OCI-LY3 (cell line): ENCODE measurements at regions not wholly inside any gene's neighbourhood (a gene's known extent, or its start where the extent isn't known, plus 50 kb on each side); places are given as distances from the start of the nearest gene placed in this dataset.

Source experiments
- H2AFZ ChIP-seq: fragments of 200-600, 300-600 bp; shearing (Covaris generic); 2 replicates; pipeline ENCODE4 v1.6.0; 2014; ENCODE audit warnings: antibody characterized with exemption, low read depth, low read length
- H3K27ac ChIP-seq: fragments of 200-600, 300-600 bp; sonication (generic); 2 replicates; pipeline ENCODE4 v1.5.1; 2014; ENCODE audit warnings: mild to moderate bottlenecking, low read length, moderate library complexity, mixed read lengths
- H3K27me3 ChIP-seq: fragments of 200-600, 300-600 bp; sonication (generic); 2 replicates; pipeline ENCODE4 v1.6.1; 2014; ENCODE audit warnings: low read depth, low read length, mixed read lengths
- H3K36me3 ChIP-seq: fragments of 200-600, 300-600 bp; sonication (generic); replicated peaks from 2 replicates; pipeline ENCODE3; 2014; ENCODE audit warnings: low read depth, low read length, mixed read lengths
- H3K4me1 ChIP-seq: fragments of 300-600, 200-600 bp; sonication (generic); 2 replicates; pipeline ENCODE4 v1.6.1; 2014; ENCODE audit warnings: low read length, mixed read lengths
- H3K4me2 ChIP-seq: fragments of 200-600, 300-600 bp; sonication (generic); 2 replicates; pipeline ENCODE4 v1.6.1; 2014; ENCODE audit warnings: low read length, mixed read lengths
- H3K4me3 ChIP-seq: fragments of 300-600, 200-600 bp; sonication (generic); 2 replicates; pipeline ENCODE4 v1.5.1; 2014; ENCODE audit warnings: antibody characterized with exemption, mild to moderate bottlenecking, low read length, moderate library complexity
- H3K79me2 ChIP-seq: fragments of 300-600, 200-600 bp; shearing (Covaris generic); 2 replicates; pipeline ENCODE4 v1.6.1; 2014; ENCODE audit warnings: mild to moderate bottlenecking, low read length, mixed read lengths
- H3K9ac ChIP-seq: fragments of 300-600, 200-600 bp; shearing (Covaris generic); 2 replicates; pipeline ENCODE4 v1.6.0; 2014; ENCODE audit warnings: mild to moderate bottlenecking, low read length, moderate library complexity
- H3K9me3 ChIP-seq: fragments of 200-600, 300-600 bp; shearing (Covaris generic); 2 replicates; pipeline ENCODE4 v1.6.1; 2014; ENCODE audit warnings: low read length, mixed read lengths; ENCODE audit not compliant: insufficient read depth
- H4K20me1 ChIP-seq: fragments of 200-600, 300-600 bp; sonication (generic); 2 replicates; pipeline ENCODE4 v1.6.1; 2016; ENCODE audit warnings: low read length, mixed read lengths; ENCODE audit not compliant: insufficient read depth
- CTCF ChIP-seq: fragments of 200-600, 300-600 bp; sonication (generic); IDR thresholded peaks from 2 replicates; pipeline ENCODE4 v1.5.1; 2014; ENCODE audit warnings: antibody characterized with exemption, low read length, low read depth
- EZH2phosphoT487 ChIP-seq: fragments of 200-600 bp; shearing (Covaris generic); IDR thresholded peaks from 2 replicates; pipeline ENCODE4 v1.6.1; 2018; ENCODE audit warnings: antibody characterized with exemption, mixed run types, low read depth

GRCh38 chr12:65592416-65592815 lies 231.9 kb upstream of the HMGA2 start:
- no peak overlapping the region for H3K4me2 ChIP-seq
- no peaks in the 10 kb centered on the region for H3K36me3 ChIP-seq
- no peaks in the 10 kb centered on the region for H3K79me2 ChIP-seq
- H3K27me3 ChIP-seq: no peaks in the 10 kb centered on the region; the same call in none of the 2 replicates
- no peak for TF ChIP-seq CTCF
- TF ChIP-seq EZH2phosphoT487: no peak
- H4K20me1 ChIP-seq: no peaks in the 10 kb centered on the region
- H3K9ac ChIP-seq: no peak overlapping the region
- no peaks in the 10 kb centered on the region for H3K4me1 ChIP-seq
- no peak overlapping the region for H2AFZ ChIP-seq
- H3K4me3 ChIP-seq: no peak overlapping the region
- H3K27ac ChIP-seq: no peak overlapping the region
- no peaks in the 10 kb centered on the region for H3K9me3 ChIP-seq

DNA sequence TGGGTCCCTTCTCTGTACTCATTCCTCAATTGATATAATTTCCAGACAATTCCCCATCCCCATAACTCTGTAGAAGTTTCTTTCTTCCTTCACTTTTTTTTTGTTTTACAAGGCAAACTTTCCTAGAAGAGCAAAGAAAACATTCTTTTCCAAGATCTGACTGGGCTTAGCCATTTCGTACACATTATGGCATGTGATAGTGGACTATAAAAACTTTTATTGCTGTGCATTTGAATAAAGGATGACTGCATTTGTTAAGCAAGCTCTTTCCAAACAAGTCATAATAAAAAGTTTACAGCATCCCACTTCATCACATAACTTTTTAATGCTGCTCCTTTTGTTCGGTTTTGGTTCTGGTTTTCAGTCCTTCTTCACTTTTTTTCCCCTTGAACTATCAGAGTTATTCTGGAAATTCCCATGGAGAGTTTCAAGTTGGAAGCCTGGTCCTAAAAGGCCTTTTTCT lies 231.0 kb upstream of the HMGA2 start:
- H3K79me2 ChIP-seq: no peaks in the 10 kb centered on the region
- H4K20me1 ChIP-seq: no peaks in the 10 kb centered on the region
- no peak overlapping the region for H3K4me2 ChIP-seq
- H3K4me1 ChIP-seq: no peaks in the 10 kb centered on the region
- H3K9me3 ChIP-seq: no peaks in the 10 kb centered on the region
- TF ChIP-seq CTCF: no peak
- TF ChIP-seq EZH2phosphoT487: no peak
- H3K27me3 ChIP-seq: peaks cover under 1% of the 10 kb centered on the region
- no peak overlapping the region for H2AFZ ChIP-seq
- no peaks in the 10 kb centered on the region for H3K36me3 ChIP-seq
- no peak overlapping the region for H3K27ac ChIP-seq
- H3K4me3 ChIP-seq: no peak overlapping the region
- H3K9ac ChIP-seq: no peak overlapping the region

DNA sequence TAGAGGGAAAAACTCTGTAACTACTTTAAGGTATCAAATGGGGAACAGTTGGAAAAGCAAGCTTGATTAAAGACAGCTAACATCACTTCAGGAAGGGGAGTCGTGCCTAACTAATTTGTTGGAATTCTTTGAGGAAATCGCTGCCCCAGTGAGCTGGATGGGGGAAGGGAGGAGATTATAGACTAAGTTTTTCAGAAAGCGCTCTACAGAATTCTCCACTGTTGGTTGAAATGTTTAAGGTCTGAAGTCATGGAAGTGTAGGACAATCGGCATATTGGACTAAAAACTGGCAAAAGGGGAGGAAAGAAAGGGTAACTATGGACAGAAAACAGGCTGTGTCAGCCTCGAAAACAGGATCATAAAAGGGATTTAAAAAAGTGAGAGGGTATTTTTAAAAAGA lies 229.9 kb upstream of the HMGA2 start:
- Histone ChIP-seq H3K9me3 (no peaks in the 10 kb centered on the region), H3K27me3 (peaks cover 7% of the 10 kb centered on the region), H4K20me1 (no peaks in the 10 kb centered on the region), H3K79me2 (no peaks in the 10 kb centered on the region), H3K36me3 (no peaks in the 10 kb centered on the region), H3K27ac (no peak overlapping the region), H3K4me3 (no peak overlapping the region), H3K9ac (no peak overlapping the region), H3K4me1 (no peaks in the 10 kb centered on the region), H2AFZ (no peak overlapping the region), H3K4me2 (no peak overlapping the region)
- TF ChIP-seq EZH2phosphoT487 (no peak), CTCF (no peak)

GRCh38 chr12:65595016-65595560 lies 229.2 kb upstream of the HMGA2 start:
- peaks cover 10% of the 10 kb centered on the region for H3K27me3 ChIP-seq
- no peaks in the 10 kb centered on the region for H3K9me3 ChIP-seq
- no peaks in the 10 kb centered on the region for H3K36me3 ChIP-seq
- no peaks in the 10 kb centered on the region for H4K20me1 ChIP-seq
- no peak overlapping the region for H3K27ac ChIP-seq
- no peak overlapping the region for H3K4me3 ChIP-seq
- no peak overlapping the region for H3K4me2 ChIP-seq
- no peaks in the 10 kb centered on the region for H3K79me2 ChIP-seq
- H3K9ac ChIP-seq: no peak overlapping the region
- H3K4me1 ChIP-seq: no peaks in the 10 kb centered on the region
- H2AFZ ChIP-seq: no peak overlapping the region
- no peak for TF ChIP-seq CTCF
- TF ChIP-seq EZH2phosphoT487: no peak
